ENCODE measurements at regions not wholly inside any gene's neighbourhood (a gene's known extent, or its start where the extent isn't known, plus 50 kb on each side); places are given as distances from the start of the nearest gene placed in this dataset.

DNA sequence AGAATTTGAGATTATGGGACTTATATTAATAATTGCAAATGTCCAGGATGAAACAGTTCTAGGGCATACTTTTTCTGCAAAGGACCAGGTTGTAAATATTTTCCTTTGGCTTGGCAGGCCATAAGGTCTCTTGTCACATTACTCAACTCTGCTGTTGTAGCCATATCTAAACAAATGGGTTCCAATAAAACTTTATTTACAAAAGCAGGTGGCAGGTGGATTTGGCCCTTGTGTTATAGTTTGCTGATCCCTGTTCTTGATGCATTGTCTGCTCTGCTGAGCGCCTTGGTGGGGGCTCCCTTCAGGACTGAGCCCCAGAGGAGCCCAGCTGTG, 258.5 kb downstream of the FOXD2 start:
- H3K27ac ChIP-seq = no peak overlapping the region
- POLR2A ChIA-PET (ENCODE audit: low non-redundant PET) = no interaction called here
- TF ChIP-seq, protein P1, sequence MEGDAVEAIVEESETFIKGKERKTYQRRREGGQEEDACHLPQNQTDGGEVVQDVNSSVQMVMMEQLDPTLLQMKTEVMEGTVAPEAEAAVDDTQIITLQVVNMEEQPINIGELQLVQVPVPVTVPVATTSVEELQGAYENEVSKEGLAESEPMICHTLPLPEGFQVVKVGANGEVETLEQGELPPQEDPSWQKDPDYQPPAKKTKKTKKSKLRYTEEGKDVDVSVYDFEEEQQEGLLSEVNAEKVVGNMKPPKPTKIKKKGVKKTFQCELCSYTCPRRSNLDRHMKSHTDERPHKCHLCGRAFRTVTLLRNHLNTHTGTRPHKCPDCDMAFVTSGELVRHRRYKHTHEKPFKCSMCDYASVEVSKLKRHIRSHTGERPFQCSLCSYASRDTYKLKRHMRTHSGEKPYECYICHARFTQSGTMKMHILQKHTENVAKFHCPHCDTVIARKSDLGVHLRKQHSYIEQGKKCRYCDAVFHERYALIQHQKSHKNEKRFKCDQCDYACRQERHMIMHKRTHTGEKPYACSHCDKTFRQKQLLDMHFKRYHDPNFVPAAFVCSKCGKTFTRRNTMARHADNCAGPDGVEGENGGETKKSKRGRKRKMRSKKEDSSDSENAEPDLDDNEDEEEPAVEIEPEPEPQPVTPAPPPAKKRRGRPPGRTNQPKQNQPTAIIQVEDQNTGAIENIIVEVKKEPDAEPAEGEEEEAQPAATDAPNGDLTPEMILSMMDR (conservative IDR thresholded peaks at IDR 0.05; ENCODE audit: low read depth) = no peak
- DNase-seq (ENCODE audit: low spot score) = no peak
- CTCF ChIA-PET = no interaction called here

DNA sequence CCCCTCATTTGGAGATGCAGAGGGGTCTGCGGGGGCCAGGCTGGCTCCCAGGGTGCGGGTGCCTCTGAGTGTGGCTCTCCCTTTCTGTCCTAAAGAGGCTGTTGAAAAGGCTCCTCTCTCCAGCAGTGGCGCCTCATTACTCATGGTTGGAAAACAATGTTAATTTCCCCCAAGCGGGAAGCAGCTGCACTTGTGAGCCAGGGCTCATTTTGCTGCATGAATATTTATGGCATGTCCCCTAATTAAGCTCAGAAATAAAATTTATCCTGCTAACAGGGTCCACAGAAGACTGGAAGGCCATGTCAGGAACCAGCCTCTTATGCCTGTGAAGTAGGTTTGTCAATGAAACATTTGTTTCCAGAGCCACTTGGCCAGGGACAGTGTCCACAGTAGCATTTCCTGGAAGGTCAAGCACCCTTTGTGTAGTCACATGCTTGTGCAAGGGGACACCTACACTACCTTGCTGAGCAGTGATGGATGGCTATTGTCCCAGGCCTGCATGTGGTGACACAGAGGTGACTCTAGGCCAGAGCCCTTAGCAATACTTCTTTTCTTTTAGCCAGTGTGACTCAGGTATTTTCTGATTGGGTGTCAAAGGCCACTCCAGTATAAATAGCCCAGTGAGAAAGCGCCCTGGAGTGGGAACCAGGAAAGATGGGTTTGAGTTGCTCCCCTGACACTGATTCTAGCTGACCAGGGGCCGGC, 259.0 kb downstream of the FOXD2 start:
- ChIA-PET CTCF (interaction anchor here (0.6 kb wide), 1 partner anchor 13 kb away, joined by 3 read pairs; no protein-coding TSS in a partner anchor), POLR2A (ENCODE audit: low non-redundant PET) (no interaction called here)
- no peak for DNase-seq (ENCODE audit: low spot score)
- H3K27ac ChIP-seq = no peak overlapping the region
- TF ChIP-seq, protein P1 (conservative IDR thresholded peaks at IDR 0.05; ENCODE audit: low read depth) = no peak

GRCh38 chr1:47697616-47698335, 259.9 kb downstream of the FOXD2 start:
- ChIA-PET CTCF (no interaction called here), POLR2A (ENCODE audit: low non-redundant PET) (no interaction called here)
- TF ChIP-seq, protein P1 (conservative IDR thresholded peaks at IDR 0.05; ENCODE audit: low read depth) = no peak
- no peak overlapping the region for H3K27ac ChIP-seq
- DNase-seq (ENCODE audit: low spot score) = no peak

GRCh38 chr1:47699492-47700235, 261.8 kb downstream of the FOXD2 start:
- no peak for DNase-seq (ENCODE audit: low spot score)
- CTCF ChIA-PET = interaction anchor here (1.0 kb wide), 1 partner anchor 11 kb away, joined by 3 read pairs; no protein-coding TSS in a partner anchor
- no peak overlapping the region for H3K27ac ChIP-seq
- POLR2A ChIA-PET (ENCODE audit: low non-redundant PET) = no interaction called here
- TF ChIP-seq, protein P1 (conservative IDR thresholded peaks at IDR 0.05; ENCODE audit: low read depth) = no peak

DNA sequence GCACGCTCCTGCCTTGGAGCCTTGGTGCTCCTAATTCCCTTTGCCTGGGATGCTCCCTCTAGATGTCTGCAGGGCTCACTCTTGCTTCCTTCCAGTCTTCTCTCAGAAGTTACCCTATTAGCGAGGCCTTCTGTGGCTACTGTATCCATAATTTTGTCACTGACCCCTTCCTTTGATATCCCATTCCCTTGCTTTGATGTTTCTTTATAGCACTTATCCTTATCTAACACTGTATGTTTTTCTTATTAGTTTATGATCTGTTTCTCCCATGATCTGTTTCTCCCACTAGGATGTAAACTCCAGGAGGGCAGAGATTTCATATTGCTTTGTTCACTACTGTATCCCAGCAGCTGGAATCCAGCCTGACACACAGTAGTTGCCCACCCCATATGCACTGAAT, 263.4 kb downstream of the FOXD2 start:
- ChIA-PET CTCF (no interaction called here), POLR2A (ENCODE audit: low non-redundant PET) (no interaction called here)
- TF ChIP-seq, protein P1 (conservative IDR thresholded peaks at IDR 0.05; ENCODE audit: low read depth) = no peak
- no peak for DNase-seq (ENCODE audit: low spot score)
- no peak overlapping the region for H3K27ac ChIP-seq

DNA sequence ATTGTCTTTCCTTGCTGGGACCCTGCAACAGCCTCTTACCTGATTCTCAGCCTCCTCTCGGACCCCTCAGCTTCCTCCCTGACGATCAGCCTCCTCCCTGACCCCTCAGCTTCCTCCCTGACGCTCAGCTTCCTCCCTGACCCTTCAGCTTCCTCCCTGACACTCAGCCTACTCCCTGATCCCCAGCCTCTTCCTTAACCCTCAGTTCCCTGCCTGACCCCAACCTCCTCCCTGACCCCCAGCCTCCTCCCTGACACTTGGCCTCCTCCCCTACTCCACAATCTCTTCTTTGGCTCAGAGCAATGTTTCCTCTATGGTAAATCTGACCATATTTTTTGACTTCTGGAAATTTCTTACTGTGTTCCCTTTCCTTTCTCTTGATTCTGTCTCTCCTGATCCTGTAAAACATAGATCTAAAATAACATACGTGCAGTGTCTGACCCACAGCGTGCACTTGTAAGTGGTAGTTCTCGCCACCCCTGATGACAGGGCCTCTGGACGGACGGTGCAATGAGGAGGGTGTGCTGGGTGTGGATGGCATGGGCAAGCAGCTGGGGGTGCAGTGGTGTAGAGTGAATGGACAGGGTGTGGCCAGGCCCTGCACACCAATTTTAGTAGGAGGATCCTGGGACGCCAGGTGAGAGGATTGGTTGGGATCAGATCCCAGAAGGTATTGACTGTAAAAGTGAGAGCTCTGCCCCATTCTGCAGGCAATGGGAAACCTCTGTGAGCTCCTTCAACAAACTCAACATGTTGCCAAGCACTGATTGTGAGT, 264.1 kb downstream of the FOXD2 start:
- H3K27ac ChIP-seq = no peak overlapping the region
- CTCF ChIA-PET = no interaction called here
- TF ChIP-seq, protein P1 (conservative IDR thresholded peaks at IDR 0.05; ENCODE audit: low read depth) = no peak
- POLR2A ChIA-PET (ENCODE audit: low non-redundant PET) = no interaction called here
- DNase-seq (ENCODE audit: low spot score) = no peak

All from RWPE1 (cell line).